H1 (cell line): ENCODE measurements at regions not wholly inside any gene's neighbourhood (a gene's known extent, or its start where the extent isn't known, plus 50 kb on each side); places are given as distances from the start of the nearest gene placed in this dataset.

Source experiments
- CTCF ChIA-PET: fragments of 300-600 bp; sonication (Branson Sonifier 250); formaldehyde crosslinking; loops from one replicate; lab custom pipeline; 2021; ENCODE audit not compliant: partially characterized antibody; lab: Charles Lee
- POLR2A ChIA-PET: fragments of 300-600 bp; sonication (Branson Sonifier 250); formaldehyde crosslinking; loops from one replicate; lab custom pipeline; 2021; ENCODE audit warnings: inconsistent platforms; ENCODE audit not compliant: partially characterized antibody; lab: Charles Lee
- DNase-seq, 2 experiments: peaks; one replicate each; pipeline versions ENCODE4 v3.0.0 to v3.0.0-alpha.2; 2010 to 2022; ENCODE audit warnings: low spot score in 2 of 2, low read depth in 1 of 2, mixed read lengths in 1 of 2
- FAIRE-seq: peaks from 2 replicates; lab custom pipeline; 2011; peaks lifted over from hg19 to GRCh38; lab: Jason Lieb, UNC
- H2AFZ ChIP-seq: 2 replicates; pipeline ENCODE4 v1.8.1; 2012; ENCODE audit warnings: low read length, inconsistent platforms
- H2AK5ac ChIP-seq: 2 replicates; pipeline ENCODE4 v1.6.1; 2013; ENCODE audit warnings: low read depth, low read length
- H2BK120ac ChIP-seq: replicated peaks from 2 replicates; pipeline ENCODE3; 2013; ENCODE audit warnings: low read depth, low read length, inconsistent platforms
- H2BK12ac ChIP-seq: 2 replicates; pipeline ENCODE4 v1.6.1; 2013; ENCODE audit warnings: low read depth, low read length
- H2BK15ac ChIP-seq: 2 replicates; pipeline ENCODE4 v1.6.1; 2013; ENCODE audit warnings: low read length
- H2BK20ac ChIP-seq: 2 replicates; pipeline ENCODE4 v1.6.1; 2013; ENCODE audit warnings: low read length
- H2BK5ac ChIP-seq: 2 replicates; pipeline ENCODE4 v1.6.1; 2013; ENCODE audit warnings: low read depth, low read length
- H3K14ac ChIP-seq: 2 replicates; pipeline ENCODE4 v1.6.1; 2013; ENCODE audit warnings: inconsistent platforms; ENCODE audit not compliant: insufficient read length
- H3K18ac ChIP-seq: 2 replicates; pipeline ENCODE4 v1.6.1; 2013; ENCODE audit warnings: low read length; ENCODE audit errors: extremely low read depth
- H3K23ac ChIP-seq: 2 replicates; pipeline ENCODE4 v1.6.1; 2013; ENCODE audit warnings: inconsistent platforms; ENCODE audit not compliant: insufficient read length
- H3K23me2 ChIP-seq: 2 replicates; pipeline ENCODE4 v1.6.1; 2013; ENCODE audit warnings: low read depth, low read length
- H3K27ac ChIP-seq: 2 replicates; pipeline ENCODE4 v1.6.1; 2011; ENCODE audit warnings: low read depth, low read length, inconsistent platforms
- H3K27me3 ChIP-seq, 4 experiments: replicated peaks in 1 of 4; 1 replicate in 1 of 4; 2 replicates in 3 of 4; pipeline versions ENCODE4 v1.6.1 to v1.8.1; 2011 to 2013; ENCODE audit warnings: low read length in 3 of 4, mild to moderate bottlenecking in 3 of 4, inconsistent platforms in 2 of 4, mixed read lengths in 2 of 4, moderate library complexity in 1 of 4; ENCODE audit not compliant: control insufficient read depth in 3 of 4, insufficient read depth in 3 of 4; ENCODE audit errors: extremely low read depth in 1 of 4
- H3K36me3 ChIP-seq, 4 experiments: 2 replicates each; pipeline versions ENCODE4 v1.6.1 to v1.8.1; 2011 to 2013; ENCODE audit warnings: mild to moderate bottlenecking in 4 of 4, low read length in 3 of 4, moderate library complexity in 2 of 4, control low read depth in 1 of 4, inconsistent platforms in 1 of 4; ENCODE audit not compliant: insufficient read depth in 4 of 4, control insufficient read depth in 2 of 4
- H3K4ac ChIP-seq: replicated peaks from 2 replicates; pipeline ENCODE3; 2013; ENCODE audit warnings: low read length, low read depth, mixed read lengths, inconsistent platforms; ENCODE audit not compliant: insufficient read length
- H3K4me1 ChIP-seq, 4 experiments: replicated peaks in 1 of 4; 1 replicate in 1 of 4; 2 replicates in 3 of 4; pipeline versions ENCODE4 v1.6.1 to v1.8.1; 2011 to 2013; ENCODE audit warnings: low read length in 3 of 4, inconsistent platforms in 2 of 4, mixed read lengths in 1 of 4; ENCODE audit not compliant: insufficient read depth in 4 of 4, control insufficient read depth in 3 of 4
- H3K4me2 ChIP-seq, 2 experiments: 2 replicates each; pipeline versions ENCODE4 v1.6.1 to v1.8.1; 2011 to 2013; ENCODE audit warnings: low read depth in 2 of 2, low read length in 2 of 2, control low read depth in 1 of 2, inconsistent platforms in 1 of 2, mild to moderate bottlenecking in 1 of 2; ENCODE audit not compliant: insufficient read depth in 1 of 2
- H3K4me3 ChIP-seq, 4 experiments: fragments of 200-600, 300-600 bp in 1 of 4; sonication (generic), shearing (Covaris generic), sonication (Bioruptor Twin) in 1 of 4; 2 replicates each; pipeline versions ENCODE4 v1.5.1 to v1.8.1; 2011 to 2016; ENCODE audit warnings: low read length in 4 of 4, low read depth in 3 of 4, control low read depth in 2 of 4, inconsistent platforms in 2 of 4, mild to moderate bottlenecking in 2 of 4, mixed read lengths in 1 of 4, moderate library complexity in 1 of 4; ENCODE audit not compliant: insufficient read depth in 2 of 4; ENCODE audit errors: extremely low read depth in 1 of 4
- H3K56ac ChIP-seq: replicated peaks from 2 replicates; pipeline ENCODE3; 2013; ENCODE audit warnings: low read depth, mild to moderate bottlenecking, mixed read lengths, low read length, inconsistent platforms; ENCODE audit not compliant: insufficient read length
- H3K79me1 ChIP-seq: 2 replicates; pipeline ENCODE4 v1.6.1; 2013; ENCODE audit warnings: low read depth, low read length, control low read depth
- H3K79me2 ChIP-seq, 2 experiments: 2 replicates each; pipeline versions ENCODE4 v1.6.1 to v1.8.1; 2012 to 2013; ENCODE audit warnings: low read length in 2 of 2, mild to moderate bottlenecking in 2 of 2, inconsistent platforms in 1 of 2; ENCODE audit not compliant: insufficient read depth in 2 of 2, control insufficient read depth in 1 of 2
- H3K9ac ChIP-seq, 4 experiments: replicated peaks in 1 of 4; 1 replicate in 1 of 4; 2 replicates in 3 of 4; pipeline versions ENCODE4 v1.6.1 to v1.8.1; 2011 to 2013; ENCODE audit warnings: low read depth in 3 of 4, low read length in 3 of 4, control low read depth in 2 of 4, mild to moderate bottlenecking in 2 of 4, moderate library complexity in 2 of 4, inconsistent platforms in 1 of 4; ENCODE audit errors: extremely low read depth in 1 of 4
- H3K9me3 ChIP-seq, 2 experiments: 2 replicates each; pipeline versions ENCODE4 v1.6.1 to v1.8.1; 2012 to 2013; ENCODE audit warnings: mild to moderate bottlenecking in 2 of 2, moderate library complexity in 2 of 2, control low read depth in 1 of 2, inconsistent platforms in 1 of 2, low read depth in 1 of 2, low read length in 1 of 2, mixed read lengths in 1 of 2; ENCODE audit not compliant: insufficient read depth in 2 of 2
- H4K20me1 ChIP-seq, 2 experiments: replicated peaks in 1 of 2; 2 replicates each; pipeline versions ENCODE3 to v1.8.1; 2011 to 2013; ENCODE audit warnings: inconsistent platforms in 2 of 2, low read length in 2 of 2, mild to moderate bottlenecking in 1 of 2; ENCODE audit not compliant: insufficient read depth in 2 of 2, control insufficient read depth in 1 of 2
- H4K5ac ChIP-seq: 2 replicates; pipeline ENCODE4 v1.6.1; 2013; ENCODE audit warnings: low read length, low read depth, mixed read lengths, inconsistent platforms; ENCODE audit not compliant: insufficient read length
- H4K8ac ChIP-seq: 2 replicates; pipeline ENCODE4 v1.8.0; 2013; ENCODE audit warnings: mild to moderate bottlenecking, moderate library complexity, low read length, inconsistent platforms; ENCODE audit not compliant: insufficient read depth; ENCODE audit errors: extremely low read depth
- H4K91ac ChIP-seq: replicated peaks from 2 replicates; pipeline ENCODE3; 2013; ENCODE audit warnings: low read length, mixed read lengths, inconsistent platforms; ENCODE audit not compliant: insufficient read length
- EZH2 ChIP-seq: fragments of 200-600 bp; sonication (generic); IDR thresholded peaks from 2 replicates; pipeline ENCODE4 v1.7.1; 2012; ENCODE audit warnings: low read depth, mild to moderate bottlenecking, moderate library complexity, low read length, inconsistent platforms; ENCODE audit not compliant: severe bottlenecking
- NRF1 ChIP-seq: IDR thresholded peaks from 2 replicates; pipeline ENCODE4 v1.6.1; 2011; ENCODE audit warnings: mild to moderate bottlenecking, low read depth, low read length, improper control_type of control experiment
- POU5F1 ChIP-seq: IDR thresholded peaks from 2 replicates; pipeline ENCODE4 v1.6.1; 2011; ENCODE audit warnings: low read depth, mild to moderate bottlenecking, low read length, moderate library complexity
- RFX5 ChIP-seq: IDR thresholded peaks from 2 replicates; pipeline ENCODE4 v1.6.1; 2011; ENCODE audit warnings: low read depth, low read length, improper control_type of control experiment, borderline replicate concordance
- SAP30 ChIP-seq: fragments of 300-600 bp; sonication (generic); IDR thresholded peaks from 2 replicates; pipeline ENCODE4 v1.7.1; 2012; ENCODE audit warnings: low read length, moderate library complexity, mild to moderate bottlenecking, inconsistent platforms; ENCODE audit not compliant: insufficient read depth, insufficient replicate concordance
- SRF ChIP-seq: IDR thresholded peaks from 2 replicates; pipeline ENCODE4 v1.6.1; 2011; ENCODE audit warnings: mild to moderate bottlenecking, low read depth, low read length, moderate library complexity
- SUZ12 ChIP-seq: fragments of 200-600 bp; sonication (generic); IDR thresholded peaks from 2 replicates; pipeline ENCODE4 v1.6.1; 2012; ENCODE audit warnings: mild to moderate bottlenecking, inconsistent platforms, low read length, moderate library complexity, mixed read lengths
- TAF1 ChIP-seq: IDR thresholded peaks from 2 replicates; pipeline ENCODE4 v1.6.1; 2011; ENCODE audit warnings: mild to moderate bottlenecking, low read depth, low read length
- YY1 ChIP-seq: IDR thresholded peaks from 2 replicates; pipeline ENCODE4 v1.6.1; 2011; ENCODE audit warnings: low read depth, mild to moderate bottlenecking, low read length
- ZNF274 ChIP-seq: IDR thresholded peaks from 2 replicates; pipeline ENCODE4 v1.7.0; 2012; ENCODE audit warnings: low read length, borderline replicate concordance; ENCODE audit errors: extremely low read depth
- WGBS, 2 experiments: shearing (Covaris generic) in 1 of 2; methylation state at CpG; one replicate each; pipeline versions ENCODE4 v1.1.6 to v1.1.7; 2013 to 2015; ENCODE audit warnings: low lambda C conversion rate in 2 of 2, mixed read lengths in 2 of 2, inconsistent platforms in 1 of 2, low coverage in 1 of 2, missing lambda C conversion rate in 1 of 2; ENCODE audit not compliant: insufficient replicate concordance in 2 of 2, insufficient coverage in 1 of 2, insufficient read length in 1 of 2; ENCODE audit errors: extremely low coverage in 1 of 2, missing lambda C conversion rate in 1 of 2; 5-methylcytosine and 5-hydroxymethylcytosine counted together

- no peak overlapping the region for H2BK120ac ChIP-seq
- H3K79me2 ChIP-seq: no peaks in the 10 kb centered on the region
- no peak overlapping the region for H2BK15ac ChIP-seq
- no peaks in the 10 kb centered on the region for H3K79me1 ChIP-seq
- H3K56ac ChIP-seq: no peak overlapping the region
- no peak overlapping the region for H2BK12ac ChIP-seq
- CTCF ChIA-PET: no interaction called here
- 100% methylated on average over 1 of the region's 1 CpG; no CpG with 5 or more reads in 1 of the 2 experiments for WGBS, 2 experiments
- no peak overlapping the region for H3K9ac ChIP-seq
- no peak for FAIRE-seq
- no peak overlapping the region for H2BK5ac ChIP-seq
- H3K18ac ChIP-seq: no peak overlapping the region
- H3K14ac ChIP-seq: no peak overlapping the region
- H3K36me3 ChIP-seq: no peaks in the 10 kb centered on the region
- no peak overlapping the region for H3K4ac ChIP-seq
- no peak overlapping the region for H4K5ac ChIP-seq
- DNase-seq: no peak
- H3K23me2 ChIP-seq: no peaks in the 10 kb centered on the region
- H3K23ac ChIP-seq: no peak overlapping the region
- no peaks in the 10 kb centered on the region for H3K27me3 ChIP-seq
- no peak overlapping the region for H3K4me3 ChIP-seq
- H4K20me1 ChIP-seq: no peaks in the 10 kb centered on the region
- no peak overlapping the region for H3K27ac ChIP-seq
- H4K8ac ChIP-seq: no peak overlapping the region
- H4K91ac ChIP-seq: no peak overlapping the region
- TF ChIP-seq EZH2 (no peak), SRF (no peak), NRF1 (no peak), SUZ12 (no peak), POU5F1 (no peak), SAP30 (no peak), YY1 (no peak), RFX5 (no peak), ZNF274 (no peak), TAF1 (no peak)
- H2AFZ ChIP-seq: no peak overlapping the region
- H3K4me2 ChIP-seq: no peak overlapping the region
- POLR2A ChIA-PET: no interaction called here
- no peak overlapping the region for H2BK20ac ChIP-seq
- no peaks in the 10 kb centered on the region; a peak in 1 of 4 replicates for H3K9me3 ChIP-seq
- no peaks in the 10 kb centered on the region for H3K4me1 ChIP-seq
- no peak overlapping the region for H2AK5ac ChIP-seq
These were observed 506.6 kb upstream of the POT1 start for GRCh38 chr7:125436220-125436619.
